Kidney (tissue), 13 donors: ENCODE measurements at regions not wholly inside any gene's neighbourhood (a gene's known extent, or its start where the extent isn't known, plus 50 kb on each side); places are given as distances from the start of the nearest gene placed in this dataset.
"Not testable (repeated sequence)": the region's sequence is repeated elsewhere in the genome, so short reads cannot be mapped to it uniquely, and the experiment has no call there.

Experiments
- DNase-seq, 5 donors: peaks; one replicate each; pipeline ENCODE4 v3.0.0-alpha.2; 2013 to 2020
- FAIRE-seq: peaks from 2 replicates; lab custom pipeline; 2012; peaks lifted over from hg19 to GRCh38; lab: Jason Lieb, UNC
- H3K27ac ChIP-seq, 2 donors: one replicate each; pipeline ENCODE4 v1.7.0; 2013; ENCODE audit warnings: low read depth in 2 of 2, low read length in 2 of 2, inconsistent platforms in 1 of 2
- H3K27me3 ChIP-seq: one replicate; pipeline ENCODE4 v1.7.1; 2013; ENCODE audit warnings: low read length, inconsistent platforms; ENCODE audit not compliant: control insufficient read depth, insufficient read depth
- H3K36me3 ChIP-seq, 3 donors: one replicate each; pipeline versions ENCODE4 v1.7.0 to v1.7.1; 2013; ENCODE audit warnings: low read length in 3 of 3, control low read depth in 1 of 3, inconsistent platforms in 1 of 3; ENCODE audit not compliant: insufficient read depth in 3 of 3, control insufficient read depth in 2 of 3
- H3K4me1 ChIP-seq, 3 donors: one replicate each; pipeline versions ENCODE4 v1.7.0 to v1.7.1; 2013; ENCODE audit warnings: low read length in 3 of 3, inconsistent platforms in 1 of 3, low read depth in 1 of 3; ENCODE audit not compliant: control insufficient read depth in 2 of 3, insufficient read depth in 2 of 3
- H3K4me3 ChIP-seq, 3 donors: one replicate each; pipeline versions ENCODE4 v1.7.0 to v1.8.1; 2013; ENCODE audit warnings: low read length in 3 of 3, control low read depth in 1 of 3, inconsistent platforms in 1 of 3
- H3K9ac ChIP-seq, 3 donors: one replicate each; pipeline versions ENCODE4 v1.7.0 to v1.7.1; 2013; ENCODE audit warnings: low read length in 3 of 3, control low read depth in 1 of 3, inconsistent platforms in 1 of 3
- H3K9me3 ChIP-seq, 3 donors: one replicate each; pipeline versions ENCODE4 v1.7.0 to v1.7.1; 2013; ENCODE audit warnings: low read length in 3 of 3, control low read depth in 1 of 3, inconsistent platforms in 1 of 3; ENCODE audit not compliant: control insufficient read depth in 2 of 3, insufficient read depth in 1 of 3
- CTCF ChIP-seq: IDR thresholded peaks from 3 replicates; pipeline ENCODE4 v1.5.1; 2012; ENCODE audit warnings: mild to moderate bottlenecking, moderate library complexity, borderline replicate concordance; ENCODE audit not compliant: insufficient read depth; ENCODE audit errors: extremely low read depth
- intact Hi-C: fragments of 100-400 bp; cut with DNase I; formaldehyde crosslinking; loops from one replicate; pipeline ENCODE4 v1.11.1; 2022
- donor health status: control.
- donor health status: control.
- donor health status: control.
- donor health status: control.
- donor health status: control.
- donor health status: DM: yes; HTN: yes; CAD: no.
- donor health status: Normal renal cell carcinoma (clear cell type).

- H3K9ac ChIP-seq, result no peak overlapping the region
- H3K27ac ChIP-seq, result no peak overlapping the region
- FAIRE-seq, result no peak
- H3K4me1 ChIP-seq, result peaks cover 0 to 17% (median 15%) of the 10 kb centered on the region in 3 donors
- H3K4me3 ChIP-seq, result no peak overlapping the region
- H3K36me3 ChIP-seq, result no peaks in the 10 kb centered on the region
- intact Hi-C loops, result no loop called here
- DNase-seq, result no peak
- no peak for TF ChIP-seq CTCF
- no peaks in the 10 kb centered on the region for H3K27me3 ChIP-seq
- H3K9me3 ChIP-seq, result no peaks in the 10 kb centered on the region
Measured at GRCh38 chr3:72269475-72269874, 484.5 kb upstream of the PROK2 start.

- H3K9me3 ChIP-seq, H3K9ac ChIP-seq, H3K27ac ChIP-seq, H3K4me1 ChIP-seq, H3K4me3 ChIP-seq, DNase-seq, FAIRE-seq, intact Hi-C loops, H3K27me3 ChIP-seq, H3K36me3 ChIP-seq: not testable (repeated sequence)
Measured at GRCh38 chr3:72266921-72267524, 482.1 kb upstream of the PROK2 start.

GRCh38 chr3:72266016-72266370, 481.0 kb upstream of the PROK2 start:
- Histone ChIP-seq H3K27ac (no peak overlapping the region), H3K4me1 (peaks cover 0 to 8% (median 8%) of the 10 kb centered on the region in 3 donors), H3K9ac (no peak overlapping the region), H3K27me3 (no peaks in the 10 kb centered on the region), H3K36me3 (no peaks in the 10 kb centered on the region), H3K9me3 (no peaks in the 10 kb centered on the region), H3K4me3 (no peak overlapping the region)
- DNase-seq (no peak), FAIRE-seq (no peak)
- no peak for TF ChIP-seq CTCF
- intact Hi-C loops, result no loop called here

GRCh38 chr3:72265256-72266015, 480.5 kb upstream of the PROK2 start:
- Histone ChIP-seq H3K27ac (no peak overlapping the region), H3K36me3 (no peaks in the 10 kb centered on the region), H3K27me3 (no peaks in the 10 kb centered on the region), H3K9ac (no peak overlapping the region), H3K4me3 (no peak overlapping the region), H3K9me3 (no peaks in the 10 kb centered on the region), H3K4me1 (peaks cover 0 to 8% (median 7%) of the 10 kb centered on the region in 3 donors)
- no peak for TF ChIP-seq CTCF
- peak in 2 of 5 donors; percentile 59 to 69 for DNase-seq
- intact Hi-C loops, result no loop called here
- FAIRE-seq, result no peak
